Panc1 (cell line): ENCODE measurements at regions not wholly inside any gene's neighbourhood (a gene's known extent, or its start where the extent isn't known, plus 50 kb on each side); places are given as distances from the start of the nearest gene placed in this dataset.

Source experiments
- CTCF ChIP-seq: fragments of 450-650 bp; IDR thresholded peaks from 2 replicates; pipeline ENCODE4 v1.5.1; 2017; ENCODE audit warnings: mild to moderate bottlenecking
- POLR2AphosphoS5 ChIP-seq: IDR thresholded peaks from 2 replicates; pipeline ENCODE4 v1.6.1; 2012; ENCODE audit warnings: mild to moderate bottlenecking, low read depth, low read length, moderate library complexity
- REST ChIP-seq, 2 experiments: IDR thresholded peaks; 2 replicates each; pipeline ENCODE4 v1.6.1; 2011 to 2012; ENCODE audit warnings: low read depth in 2 of 2, control low read depth in 1 of 2, low read length in 1 of 2, mild to moderate bottlenecking in 1 of 2, moderate library complexity in 1 of 2; ENCODE audit not compliant: insufficient read depth in 1 of 2

GRCh38 chr6:48883116-48883515 lies 579.9 kb downstream of the MMUT start:
- TF ChIP-seq CTCF (no peak), REST (IDR thresholded peaks at IDR 0.05; ENCODE audit: insufficient read depth in 1 of 2, low read depth in 2 of 2, low read length in 1 of 2) (no peak), POLR2AphosphoS5 (no peak)
